GM12891 (cell line): ENCODE measurements at regions not wholly inside any gene's neighbourhood (a gene's known extent, or its start where the extent isn't known, plus 50 kb on each side); places are given as distances from the start of the nearest gene placed in this dataset.

Experiments
- DNase-seq: peaks from one replicate; pipeline ENCODE4 v3.0.0; 2011; ENCODE audit warnings: low spot score; ENCODE audit not compliant: insufficient read length
- FAIRE-seq: peaks from 2 replicates; lab custom pipeline; 2011; peaks lifted over from hg19 to GRCh38; lab: Jason Lieb, UNC
- PAX5 ChIP-seq: IDR thresholded peaks from 2 replicates; pipeline ENCODE4 v1.6.1; 2011; ENCODE audit warnings: low read length, moderate library complexity, mild to moderate bottlenecking; ENCODE audit not compliant: insufficient read depth, severe bottlenecking
- POLR2A ChIP-seq: IDR thresholded peaks from 2 replicates; pipeline ENCODE4 v1.6.1; 2011; ENCODE audit warnings: low read depth, low read length, control low read depth
- POLR2AphosphoS5 ChIP-seq: IDR thresholded peaks from 2 replicates; pipeline ENCODE4 v1.6.1; 2011; ENCODE audit warnings: low read depth, low read length, control low read depth
- POU2F2 ChIP-seq: IDR thresholded peaks from 2 replicates; pipeline ENCODE4 v1.6.1; 2011; ENCODE audit warnings: low read depth, mild to moderate bottlenecking, control low read depth, low read length, moderate library complexity
- SPI1 ChIP-seq: IDR thresholded peaks from 2 replicates; pipeline ENCODE4 v1.6.1; 2011; ENCODE audit warnings: low read depth, low read length, control low read depth
- TAF1 ChIP-seq: IDR thresholded peaks from 2 replicates; pipeline ENCODE4 v1.6.1; 2011; ENCODE audit warnings: low read depth, low read length, control low read depth

GRCh38 chr12:27898022-27898421 is 74.5 kb downstream of the PTHLH start:
- DNase-seq = no peak
- no peak for TF ChIP-seq TAF1
- TF ChIP-seq SPI1 = no peak
- FAIRE-seq = no peak

GRCh38 chr12:27896419-27896990 is 76.0 kb downstream of the PTHLH start:
- DNase-seq (no peak), FAIRE-seq (no peak)
- TF ChIP-seq TAF1 = no peak
- no peak for TF ChIP-seq SPI1
- TF ChIP-seq POU2F2 = no peak
- TF ChIP-seq POLR2AphosphoS5 = no peak
- TF ChIP-seq POLR2A = no peak
- no peak for TF ChIP-seq PAX5

GRCh38 chr12:27894309-27894708 is 78.2 kb downstream of the PTHLH start:
- DNase-seq = no peak
- no peak for FAIRE-seq
- no peak for TF ChIP-seq PAX5
- TF ChIP-seq TAF1 = no peak
- no peak for TF ChIP-seq SPI1
- no peak for TF ChIP-seq POLR2AphosphoS5
- no peak for TF ChIP-seq POLR2A
- TF ChIP-seq POU2F2 = no peak

- TF ChIP-seq POU2F2 = no peak
- no peak for TF ChIP-seq PAX5
- TF ChIP-seq POLR2A = no peak
- TF ChIP-seq SPI1 = no peak
- DNase-seq = no peak
- FAIRE-seq = no peak
Measured at GRCh38 chr12:27879708-27880107, 92.8 kb downstream of the PTHLH start.

- FAIRE-seq (no peak), DNase-seq (no peak)
- no peak for TF ChIP-seq POU2F2
- no peak for TF ChIP-seq POLR2AphosphoS5
Measured at GRCh38 chr12:27875677-27876076, 95.6 kb upstream of the MANSC4 start.

GRCh38 chr12:27873010-27873409 is 93.0 kb upstream of the MANSC4 start:
- FAIRE-seq (no peak), DNase-seq (no peak)
- no peak for TF ChIP-seq POU2F2
- TF ChIP-seq SPI1 = no peak
- no peak for TF ChIP-seq POLR2A
- no peak for TF ChIP-seq POLR2AphosphoS5
- no peak for TF ChIP-seq TAF1
- no peak for TF ChIP-seq PAX5

GRCh38 chr12:27871946-27872345 is 91.9 kb upstream of the MANSC4 start:
- FAIRE-seq (no peak), DNase-seq (no peak)
- TF ChIP-seq SPI1 = no peak
- no peak for TF ChIP-seq TAF1
- TF ChIP-seq POLR2A = no peak
- no peak for TF ChIP-seq POLR2AphosphoS5
- TF ChIP-seq POU2F2 = no peak
- TF ChIP-seq PAX5 = no peak

GRCh38 chr12:27870939-27871338 is 90.9 kb upstream of the MANSC4 start:
- DNase-seq (no peak), FAIRE-seq (no peak)
- TF ChIP-seq POU2F2 (no peak), TAF1 (no peak), POLR2A (no peak), SPI1 (no peak), PAX5 (no peak), POLR2AphosphoS5 (no peak)

- FAIRE-seq (no peak), DNase-seq (no peak)
- TF ChIP-seq SPI1 = no peak
Measured at GRCh38 chr12:27869567-27869966, 89.5 kb upstream of the MANSC4 start.

- FAIRE-seq = no peak
- no peak for DNase-seq
- TF ChIP-seq PAX5 (no peak), POU2F2 (no peak), SPI1 (no peak), POLR2A (no peak), TAF1 (no peak), POLR2AphosphoS5 (no peak)
Measured at GRCh38 chr12:27868139-27868538, 88.1 kb upstream of the MANSC4 start.

GRCh38 chr12:27866373-27867101 is 86.5 kb upstream of the MANSC4 start:
- DNase-seq (no peak), FAIRE-seq (no peak)
- TF ChIP-seq POLR2AphosphoS5 = no peak
- no peak for TF ChIP-seq POLR2A
- no peak for TF ChIP-seq PAX5
- no peak for TF ChIP-seq TAF1
- TF ChIP-seq SPI1 = no peak
- TF ChIP-seq POU2F2 = no peak

- TF ChIP-seq POLR2A (no peak), TAF1 (no peak), SPI1 (no peak), PAX5 (no peak), POLR2AphosphoS5 (no peak), POU2F2 (no peak)
- DNase-seq = no peak
- no peak for FAIRE-seq
Measured at GRCh38 chr12:27865421-27865820, 85.4 kb upstream of the MANSC4 start.
